ENCODE measurements at regions not wholly inside any gene's neighbourhood (a gene's known extent, or its start where the extent isn't known, plus 50 kb on each side); places are given as distances from the start of the nearest gene placed in this dataset.

GRCh38 chr9:12503606-12504122 lies 189.5 kb upstream of the TYRP1 start:
- DNase-seq, result no peak
- ATAC-seq, result no peak
- intact Hi-C loops (cut with DNase I), result no loop called here

- ATAC-seq (no peak), DNase-seq (no peak)
- intact Hi-C loops (cut with DNase I), result no loop called here
These were observed 182.6 kb upstream of the TYRP1 start for GRCh38 chr9:12510551-12510950.

GRCh38 chr9:12511726-12512125 lies 181.5 kb upstream of the TYRP1 start:
- no peak for DNase-seq
- ATAC-seq, result no peak

GRCh38 chr9:12516031-12516430 lies 177.2 kb upstream of the TYRP1 start:
- ATAC-seq (no peak), DNase-seq (no peak)
- intact Hi-C loops (cut with DNase I), result no loop called here

More at GRCh38 chr9:12511726-12512125, 181.5 kb upstream of the TYRP1 start:
- intact Hi-C loops (cut with DNase I), result no loop called here

- intact Hi-C loops (cut with DNase I), result no loop called here
- DNase-seq (no peak), ATAC-seq (no peak)
These were observed 176.6 kb upstream of the TYRP1 start for GRCh38 chr9:12516573-12516972.

GRCh38 chr9:12538842-12539579 lies 154.2 kb upstream of the TYRP1 start:
- DNase-seq (peak; percentile 22), ATAC-seq (peak in 1 of 2 donors; percentile 70)
- intact Hi-C loops (cut with DNase I), result no loop called here

- ATAC-seq (peak in 1 of 2 donors; percentile 47), DNase-seq (no peak)
- intact Hi-C loops (cut with DNase I), result no loop called here
These were observed 153.6 kb upstream of the TYRP1 start for GRCh38 chr9:12539580-12539975.

GRCh38 chr9:12544700-12545099 lies 148.5 kb upstream of the TYRP1 start:
- DNase-seq (no peak), ATAC-seq (no peak)
- intact Hi-C loops (cut with DNase I), result loop anchor here in 1 of 2 donors (5.0 kb wide), 1 partner anchor 52 kb away; no protein-coding TSS in a partner anchor

GRCh38 chr9:12554636-12555035 lies 138.5 kb upstream of the TYRP1 start:
- no peak for DNase-seq
- intact Hi-C loops (cut with DNase I), result no loop called here
- no peak for ATAC-seq

GRCh38 chr9:12566404-12567090 lies 126.6 kb upstream of the TYRP1 start:
- ATAC-seq, result no peak
- intact Hi-C loops (cut with DNase I), result no loop called here
- no peak for DNase-seq

- intact Hi-C loops (cut with DNase I), result no loop called here
- DNase-seq (no peak), ATAC-seq (no peak)
These were observed 108.3 kb upstream of the TYRP1 start for GRCh38 chr9:12584656-12585522.

GRCh38 chr9:12595400-12595799 lies 97.8 kb upstream of the TYRP1 start:
- intact Hi-C loops (cut with DNase I), result no loop called here
- DNase-seq (no peak), ATAC-seq (no peak)

- DNase-seq (no peak), ATAC-seq (peak; percentile 86 to 90)
- intact Hi-C loops (cut with DNase I), result no loop called here
These were observed 88.9 kb upstream of the TYRP1 start for GRCh38 chr9:12604164-12604821.

- intact Hi-C loops (cut with DNase I), result no loop called here
- DNase-seq (no peak), ATAC-seq (no peak)
These were observed 80.9 kb upstream of the TYRP1 start for GRCh38 chr9:12612211-12612770.

- ATAC-seq (no peak), DNase-seq (no peak)
- intact Hi-C loops (cut with DNase I), result no loop called here
These were observed 80.1 kb upstream of the TYRP1 start for GRCh38 chr9:12613071-12613470.

GRCh38 chr9:12614488-12614887 lies 78.7 kb upstream of the TYRP1 start:
- intact Hi-C loops (cut with DNase I), result no loop called here
- no peak for DNase-seq
- no peak for ATAC-seq

- intact Hi-C loops (cut with DNase I), result no loop called here
- ATAC-seq, result no peak
These were observed 74.2 kb upstream of the TYRP1 start for GRCh38 chr9:12618956-12619355.

GRCh38 chr9:12625844-12626243 lies 67.3 kb upstream of the TYRP1 start:
- ATAC-seq (no peak), DNase-seq (no peak)
- intact Hi-C loops (cut with DNase I), result no loop called here

More at GRCh38 chr9:12618956-12619355, 74.2 kb upstream of the TYRP1 start:
- no peak for DNase-seq

- intact Hi-C loops (cut with DNase I), result no loop called here
- DNase-seq (no peak), ATAC-seq (no peak)
These were observed 66.1 kb upstream of the TYRP1 start for GRCh38 chr9:12627096-12627495.
